IPS-18c (cell line): ENCODE measurements at regions not wholly inside any gene's neighbourhood (a gene's known extent, or its start where the extent isn't known, plus 50 kb on each side); places are given as distances from the start of the nearest gene placed in this dataset.
"Not testable (repeated sequence)": the region's sequence is repeated elsewhere in the genome, so short reads cannot be mapped to it uniquely, and the experiment has no call there.

Experiments used
- H3K4me3 ChIP-seq: 2 replicates; pipeline ENCODE4 v1.7.0; 2013; ENCODE audit warnings: low read depth, mild to moderate bottlenecking, low read length, moderate library complexity; ENCODE audit not compliant: insufficient read depth
- H3K9me3 ChIP-seq: one replicate; pipeline ENCODE4 v1.6.1; 2013; ENCODE audit warnings: mild to moderate bottlenecking, low read length, moderate library complexity; ENCODE audit not compliant: control insufficient read depth, insufficient read depth

DNA sequence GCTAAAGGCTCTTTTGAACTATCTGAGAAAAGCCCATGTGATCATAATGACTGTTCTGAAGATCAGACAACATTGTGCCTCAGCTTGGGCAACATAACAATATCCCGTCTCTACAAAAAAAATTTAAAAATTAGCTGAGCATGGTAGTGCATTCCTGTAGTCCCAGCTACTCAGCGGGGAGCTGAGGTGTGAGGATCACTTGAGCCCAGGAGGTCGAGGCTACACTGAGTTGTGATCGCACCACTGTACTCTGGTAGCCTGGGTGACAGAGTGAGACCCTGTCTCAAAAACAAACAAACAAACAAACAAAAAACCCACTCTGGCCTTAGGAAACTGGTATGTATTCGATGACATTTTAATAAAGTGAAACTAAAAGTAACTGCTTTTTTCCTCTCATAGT, 1526.8 kb upstream of the TENM4 start:
- Histone ChIP-seq H3K4me3 (no peak overlapping the region), H3K9me3 (no peaks in the 10 kb centered on the region)

DNA sequence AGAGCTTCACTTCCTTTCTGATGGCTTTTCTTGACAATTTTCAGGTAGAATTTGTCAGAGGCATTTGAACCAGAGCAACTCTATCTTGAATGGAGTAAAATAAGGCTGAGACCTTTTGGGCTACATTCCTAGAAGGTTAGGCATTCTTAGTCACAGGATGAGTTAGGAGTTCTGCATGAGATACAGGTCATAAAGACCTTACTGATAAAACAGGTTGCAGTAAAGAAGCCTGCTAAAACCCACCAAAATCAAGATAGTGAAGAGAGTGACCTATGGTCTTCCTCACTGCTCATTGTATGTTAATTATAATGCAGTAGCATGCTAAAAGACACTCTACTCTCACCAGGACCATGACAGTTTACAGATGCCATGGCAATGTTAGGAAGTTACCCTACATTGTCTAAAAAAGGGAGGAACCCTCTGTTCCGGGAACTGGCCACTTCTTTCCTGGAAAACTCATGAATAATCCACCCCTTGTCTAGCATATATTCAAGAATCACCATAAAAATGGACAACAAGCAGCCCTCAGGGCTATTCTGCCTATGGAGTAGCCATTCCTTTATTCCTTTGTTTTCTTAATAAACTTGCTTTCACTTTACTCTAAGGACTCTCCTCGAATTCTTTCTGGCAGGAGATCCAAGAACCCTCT, 1519.7 kb upstream of the TENM4 start:
- no peaks in the 10 kb centered on the region for H3K9me3 ChIP-seq
- no peak overlapping the region for H3K4me3 ChIP-seq

DNA sequence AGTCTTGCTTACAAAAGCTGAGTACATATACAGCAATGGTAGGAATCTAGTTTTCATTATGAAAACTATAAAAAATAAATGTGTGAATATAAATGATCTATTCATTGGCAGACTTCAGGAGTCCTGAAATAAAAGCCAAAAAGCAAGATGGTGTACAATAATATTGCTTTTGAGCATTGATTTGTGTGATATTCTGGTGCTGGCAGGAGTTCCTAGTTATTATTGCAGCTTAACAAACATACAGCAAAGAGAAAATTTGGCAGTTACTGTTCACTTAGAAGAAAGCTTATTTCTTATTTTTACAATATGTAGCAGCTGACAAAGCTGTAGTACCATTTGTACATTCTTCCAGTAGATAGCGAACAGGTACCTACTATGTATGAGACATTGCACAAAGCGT, 1518.9 kb upstream of the TENM4 start:
- Histone ChIP-seq H3K4me3 (no peak overlapping the region), H3K9me3 (no peaks in the 10 kb centered on the region)

DNA sequence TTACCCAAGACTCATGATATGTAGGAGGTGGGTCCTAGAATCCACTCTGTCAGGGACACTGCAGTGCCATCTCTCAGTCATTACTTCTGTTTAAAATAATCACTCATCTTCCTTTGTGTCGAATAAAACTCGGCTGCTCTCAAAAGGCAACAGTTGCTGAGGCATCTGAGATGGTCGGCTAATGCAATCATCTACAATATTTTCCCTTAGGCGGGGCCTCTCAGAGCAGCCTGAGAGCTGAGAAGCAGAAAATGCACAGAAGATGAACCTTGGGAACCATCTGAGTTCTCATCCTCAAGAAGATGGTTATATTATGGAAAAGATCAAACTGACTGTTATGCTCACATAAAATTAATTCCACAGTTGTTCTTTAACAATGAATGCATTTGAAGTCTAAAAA, 1518.2 kb upstream of the TENM4 start:
- H3K4me3 ChIP-seq, result no peak overlapping the region; the same call in 1 of the 2 replicates
- H3K9me3 ChIP-seq, result no peaks in the 10 kb centered on the region

DNA sequence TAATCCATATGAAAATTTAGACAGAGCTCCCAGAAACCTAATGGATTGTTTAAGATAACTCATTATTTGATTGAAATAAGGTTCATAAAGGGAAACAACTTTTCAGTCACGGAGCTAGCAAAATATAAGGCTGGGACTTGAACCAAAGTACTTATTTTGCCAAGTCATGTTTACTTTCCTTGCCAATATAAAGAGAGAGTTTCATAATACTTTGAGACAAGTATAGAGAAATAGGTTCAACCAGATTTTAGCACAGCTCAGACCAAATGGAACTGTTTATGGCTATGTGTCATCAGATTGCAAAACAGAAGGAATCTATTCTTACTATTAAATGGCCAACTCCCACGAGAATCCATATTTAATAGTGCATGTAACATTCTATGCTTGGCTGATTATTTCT, 1517.5 kb upstream of the TENM4 start:
- no peaks in the 10 kb centered on the region for H3K9me3 ChIP-seq
- no peak overlapping the region for H3K4me3 ChIP-seq

DNA sequence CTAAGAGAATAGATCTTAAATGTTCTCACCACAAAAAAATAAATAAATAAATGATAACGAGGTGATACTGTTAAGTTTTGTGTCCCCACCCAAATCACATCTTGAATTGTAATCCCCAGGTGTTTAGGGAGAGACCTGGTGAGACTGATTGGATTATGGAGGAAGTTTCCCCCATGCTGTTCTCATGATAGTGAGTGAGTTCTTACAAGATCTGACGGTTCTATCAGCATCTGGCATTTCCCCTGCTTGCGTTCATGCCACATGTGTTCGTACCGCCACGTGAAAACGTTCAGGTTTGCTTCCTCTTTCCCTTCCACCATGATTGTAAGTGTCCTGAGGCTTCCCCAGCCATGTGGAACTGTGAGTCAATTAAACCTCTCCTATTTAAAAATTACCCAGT, 1514.8 kb upstream of the TENM4 start:
- Histone ChIP-seq H3K4me3 (no peak overlapping the region), H3K9me3 (no peaks in the 10 kb centered on the region)

DNA sequence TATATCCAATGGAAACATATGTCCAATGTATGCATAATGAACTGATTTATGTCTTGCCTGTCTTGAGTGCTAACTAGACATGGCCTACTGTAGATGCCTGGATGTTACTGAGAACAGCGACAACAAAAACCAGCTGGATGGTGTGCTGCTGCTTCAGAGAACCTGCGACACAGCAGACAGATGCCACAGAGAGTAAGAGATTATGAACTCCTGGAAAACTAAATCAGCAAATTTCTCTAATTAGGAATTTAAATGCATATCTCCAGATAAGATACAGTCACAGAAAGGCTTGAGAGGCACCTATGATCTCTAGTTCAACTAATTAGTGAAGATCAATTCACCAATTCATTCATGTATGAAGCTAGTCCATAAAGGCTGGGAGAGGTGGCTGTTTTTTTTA, 1508.0 kb upstream of the TENM4 start:
- no peak overlapping the region for H3K4me3 ChIP-seq
- H3K9me3 ChIP-seq, result no peaks in the 10 kb centered on the region

DNA sequence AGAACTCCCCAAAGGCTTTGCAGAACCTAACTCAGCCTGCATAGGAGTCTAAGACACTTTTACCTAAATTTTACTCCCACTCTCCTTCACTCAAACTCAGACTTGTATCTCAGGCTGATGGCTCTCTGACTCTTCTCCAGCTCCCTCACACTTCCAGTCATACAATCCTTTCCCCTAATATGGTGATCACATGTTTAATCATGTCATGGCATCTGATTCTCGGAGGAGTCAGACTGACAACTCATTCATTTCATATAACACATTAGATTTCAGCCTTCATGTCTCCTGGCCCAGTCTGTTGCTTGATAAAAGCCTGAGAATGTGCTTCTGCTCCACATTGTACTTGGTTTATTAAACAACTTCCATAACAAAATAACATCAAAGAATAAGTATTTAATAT, 1503.9 kb upstream of the TENM4 start:
- no peak overlapping the region for H3K4me3 ChIP-seq
- no peaks in the 10 kb centered on the region for H3K9me3 ChIP-seq

DNA sequence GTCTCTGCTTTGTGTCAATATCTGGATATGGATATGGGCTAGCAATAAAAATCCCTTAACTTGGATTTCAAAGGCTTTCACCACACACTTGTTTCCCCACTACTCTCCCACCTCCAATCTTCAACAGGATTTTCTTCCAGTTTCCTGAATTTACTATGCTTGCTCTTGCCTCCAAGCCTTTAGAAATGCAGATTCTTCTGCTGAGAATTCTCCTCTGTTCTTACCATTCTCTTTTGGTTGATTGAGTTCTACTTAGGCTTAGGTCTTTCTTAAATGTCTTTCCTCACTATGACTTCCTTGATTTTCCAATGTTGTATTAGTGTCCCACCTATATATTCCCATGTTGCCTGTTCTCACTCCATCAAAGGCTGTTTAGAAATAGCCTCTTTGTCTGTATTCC, 1502.4 kb upstream of the TENM4 start:
- no peaks in the 10 kb centered on the region for H3K9me3 ChIP-seq
- no peak overlapping the region for H3K4me3 ChIP-seq

DNA sequence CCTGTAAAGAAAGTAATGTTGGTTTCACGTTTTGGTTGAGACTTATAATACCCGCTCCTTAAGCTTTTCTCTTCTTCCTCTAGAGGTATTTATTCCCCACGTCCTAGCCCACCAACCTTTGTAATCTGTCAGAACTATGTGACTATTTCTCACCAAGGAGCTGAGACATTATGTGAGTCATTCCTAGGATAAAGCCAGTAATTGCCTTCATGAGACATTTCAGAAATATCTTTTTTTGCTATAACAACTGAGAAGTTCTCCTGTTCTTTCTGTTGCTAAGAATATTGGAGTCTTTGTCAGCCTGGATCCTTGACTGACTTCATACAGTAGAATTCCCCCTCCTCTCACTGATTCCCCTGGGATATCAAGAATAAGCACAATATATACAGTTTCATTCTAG, 1497.0 kb upstream of the TENM4 start:
- Histone ChIP-seq H3K9me3 (no peaks in the 10 kb centered on the region), H3K4me3 (no peak overlapping the region)

DNA sequence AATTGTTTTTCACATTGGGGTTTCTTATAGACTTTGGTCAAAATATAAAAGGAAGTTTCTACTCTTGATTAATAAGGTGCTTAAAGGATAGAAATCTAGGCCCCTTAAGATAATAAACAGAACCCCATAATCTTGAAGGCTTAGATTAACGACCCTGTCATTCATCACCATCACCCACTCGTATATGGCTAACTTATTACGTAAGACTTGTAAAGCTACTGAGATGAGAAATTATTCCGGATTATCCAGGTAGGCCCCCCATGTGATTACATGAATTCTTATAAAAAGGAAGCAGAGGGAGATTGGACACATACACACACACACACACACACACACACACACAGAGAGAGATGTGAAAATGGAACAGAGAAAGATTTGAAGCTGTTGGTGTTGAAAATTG, 1489.2 kb upstream of the TENM4 start:
- H3K9me3 ChIP-seq, result no peaks in the 10 kb centered on the region

DNA sequence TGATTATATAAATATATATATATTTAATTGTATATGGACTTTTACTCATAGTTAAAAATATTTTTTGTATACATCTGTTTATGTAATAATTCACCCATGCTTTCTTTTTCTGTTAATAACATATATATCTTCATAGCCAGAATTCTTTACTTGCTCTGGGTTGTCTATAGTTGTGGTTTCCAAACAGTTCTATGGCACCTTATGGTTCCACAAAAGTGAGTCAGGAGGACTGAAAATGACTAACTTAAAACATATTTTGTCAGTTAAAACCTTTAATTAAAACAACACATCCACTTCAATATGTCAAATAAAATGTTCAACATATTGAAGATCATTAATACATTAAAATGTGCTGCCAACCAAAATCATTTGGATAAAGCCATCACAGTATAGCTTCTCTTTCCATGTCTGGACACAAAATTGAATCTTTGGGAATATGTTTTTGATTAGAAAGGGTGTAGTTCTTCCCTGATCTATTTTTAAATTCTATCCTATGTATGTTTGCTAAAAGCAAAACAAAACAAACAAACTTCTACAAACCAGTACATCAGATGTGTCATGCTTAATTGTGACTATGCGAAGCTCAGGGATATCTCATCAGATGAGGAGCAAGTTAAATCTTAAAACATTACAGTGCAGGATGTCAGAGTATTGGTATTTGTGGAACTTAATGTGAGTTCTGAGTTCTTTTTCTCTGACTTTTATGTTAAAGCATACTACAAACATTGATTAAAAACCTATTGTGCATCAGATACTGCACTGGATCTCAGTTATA, 1488.4 kb upstream of the TENM4 start:
- no peaks in the 10 kb centered on the region for H3K9me3 ChIP-seq
- no peak overlapping the region for H3K4me3 ChIP-seq

More for the DNA sequence above, 1489.2 kb upstream of the TENM4 start:
- H3K4me3 ChIP-seq, result no peak overlapping the region

DNA sequence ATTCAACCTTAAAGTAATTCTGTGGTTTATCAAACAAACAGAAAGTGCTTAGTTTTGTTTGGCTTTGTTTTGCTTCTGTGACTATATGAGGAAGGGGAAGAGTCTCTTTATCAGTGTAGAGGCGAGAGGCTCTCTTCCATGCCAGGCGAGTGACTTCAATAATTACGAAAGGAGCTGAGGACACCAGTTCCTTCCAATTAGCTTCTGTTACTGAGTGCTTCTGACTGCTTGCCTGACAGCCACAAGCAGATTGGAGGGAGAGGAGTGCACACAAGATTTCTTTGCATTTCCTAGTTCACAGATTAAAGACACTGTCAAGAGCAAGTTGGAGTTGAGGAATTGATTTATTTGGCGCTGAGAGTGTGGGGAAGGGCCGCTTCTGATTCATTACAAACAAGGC, 1484.5 kb upstream of the TENM4 start:
- no peak overlapping the region for H3K4me3 ChIP-seq

DNA sequence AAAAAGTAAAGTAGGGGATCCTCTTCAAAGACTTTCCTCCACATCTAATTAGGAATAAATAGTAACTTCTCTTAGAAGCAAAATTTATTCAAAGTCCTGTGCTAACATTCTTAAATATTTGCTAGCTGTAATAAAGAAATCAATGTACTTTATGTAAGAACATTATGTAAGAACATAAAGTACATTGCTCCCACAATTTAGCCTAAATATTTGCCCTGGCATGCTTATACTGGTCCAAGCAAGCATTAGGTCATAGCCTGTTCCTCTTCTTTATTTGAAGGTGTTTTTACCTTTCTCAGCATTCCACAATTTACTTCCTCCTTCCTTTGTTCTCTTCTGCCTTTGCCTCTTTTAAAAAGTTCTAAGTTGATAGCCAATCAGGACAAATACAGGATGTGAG, 1480.5 kb upstream of the TENM4 start:
- not testable (repeated sequence) for H3K9me3 ChIP-seq, H3K4me3 ChIP-seq

More for the DNA sequence above, 1484.5 kb upstream of the TENM4 start:
- H3K9me3 ChIP-seq, result no peaks in the 10 kb centered on the region

DNA sequence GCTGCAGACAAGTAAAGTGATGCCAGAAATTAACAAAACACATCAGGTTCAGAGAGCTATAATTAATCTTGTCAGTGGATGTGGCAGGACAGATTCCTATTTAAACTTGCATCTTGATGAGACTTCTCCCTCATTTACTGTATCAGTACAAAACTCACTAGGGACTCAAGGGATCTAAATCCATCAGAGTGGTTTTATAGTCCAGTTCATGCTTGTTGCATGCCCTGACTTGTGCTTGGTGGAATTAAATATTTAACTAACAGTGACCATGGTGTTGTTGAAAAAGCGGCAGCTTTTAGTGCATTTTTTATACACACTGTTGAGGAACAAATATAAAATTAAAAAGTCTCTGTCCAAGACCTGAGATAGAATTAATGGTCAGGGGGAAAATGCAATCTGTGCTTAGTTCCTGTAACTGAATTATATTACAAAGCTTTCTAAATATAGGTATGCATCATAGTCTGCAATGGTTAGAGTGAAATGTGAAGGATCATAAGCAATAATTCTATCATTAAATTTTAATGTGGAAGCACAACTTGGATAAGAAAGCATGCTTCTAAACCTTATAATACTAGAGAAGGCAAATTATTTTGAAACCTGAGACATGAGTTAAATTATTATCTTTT, 1475.5 kb upstream of the TENM4 start:
- no peaks in the 10 kb centered on the region for H3K9me3 ChIP-seq
- H3K4me3 ChIP-seq, result no peak overlapping the region

DNA sequence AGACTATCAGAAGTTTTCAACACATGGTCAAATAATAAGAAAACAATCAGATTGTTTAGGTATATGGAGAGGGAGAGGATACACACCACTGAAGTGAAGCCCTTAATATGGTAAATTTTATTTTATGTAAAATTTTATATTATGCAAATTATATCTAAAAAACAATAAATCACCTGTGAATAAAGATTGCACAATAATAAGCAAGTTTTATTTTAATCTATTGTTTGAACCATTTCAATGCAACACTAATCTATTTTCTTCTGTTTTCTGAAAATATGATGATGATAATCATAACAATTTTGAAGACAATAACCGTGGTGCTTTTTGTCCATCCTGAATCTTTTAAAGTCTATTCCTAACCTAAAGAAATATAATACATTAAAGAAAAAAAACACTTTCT, 1473.5 kb upstream of the TENM4 start:
- Histone ChIP-seq H3K9me3 (no peaks in the 10 kb centered on the region), H3K4me3 (no peak overlapping the region)

DNA sequence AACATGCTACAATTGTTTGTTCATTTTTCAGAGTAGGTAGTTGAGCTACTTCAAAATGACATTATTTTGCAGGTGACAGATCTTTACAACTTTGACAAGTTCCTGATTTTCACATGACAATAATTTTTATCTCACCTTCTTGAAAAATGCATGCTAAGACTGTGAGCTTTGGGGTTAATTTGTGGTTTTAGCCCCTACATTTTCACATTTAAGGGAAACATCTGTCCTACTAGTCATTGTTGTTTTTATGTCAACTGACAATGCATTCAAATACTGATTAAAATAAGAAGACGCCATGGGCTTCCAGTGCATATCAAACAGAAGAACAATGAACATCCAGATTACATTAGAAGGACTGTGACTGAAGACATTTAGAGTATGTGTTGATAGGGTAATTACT, 1470.8 kb upstream of the TENM4 start:
- Histone ChIP-seq H3K4me3 (no peak overlapping the region), H3K9me3 (no peaks in the 10 kb centered on the region)

DNA sequence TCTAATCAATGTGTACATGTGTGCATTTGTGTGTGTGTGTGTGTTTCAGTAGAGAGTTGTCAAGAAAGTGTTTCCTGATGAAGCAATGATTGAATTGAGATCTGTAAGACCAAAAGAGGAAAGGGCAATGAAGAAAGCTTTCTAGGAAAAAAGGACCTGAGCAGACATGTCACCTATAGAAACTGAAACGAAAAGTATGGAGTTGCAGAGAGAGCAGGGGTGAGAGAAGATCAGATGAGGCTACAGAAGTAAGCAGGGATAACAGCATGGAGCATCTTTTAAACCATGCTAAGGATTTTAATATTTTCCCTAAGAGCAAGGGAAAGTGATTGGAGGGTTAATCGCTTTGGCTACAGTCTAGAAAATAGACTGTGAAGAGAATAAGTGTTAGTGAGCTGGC, 1459.4 kb upstream of the TENM4 start:
- Histone ChIP-seq H3K9me3 (peaks cover 2% of the 10 kb centered on the region), H3K4me3 (no peak overlapping the region)
